ENCODE measurements at regions not wholly inside any gene's neighbourhood (a gene's known extent, or its start where the extent isn't known, plus 50 kb on each side); places are given as distances from the start of the nearest gene placed in this dataset.

GRCh38 chr12:45125997-45126396, 75.1 kb upstream of the DBX2 start:
- ATAC-seq (replicated peaks in 1 of 4) = no peak
- H3K4me1 Mint-ChIP-seq = no peaks in the 10 kb centered on the region
- POLR2A ChIA-PET = no interaction called here
- H3K9me3 Mint-ChIP-seq = no peaks in the 10 kb centered on the region
- H3K36me3 Mint-ChIP-seq = no peaks in the 10 kb centered on the region
- H3K27ac Mint-ChIP-seq = no peak overlapping the region
- WGBS (ENCODE audit: insufficient coverage) = 46% methylated on average over 2 of the region's 2 CpGs
- CTCF ChIA-PET = no interaction called here
- no peaks in the 10 kb centered on the region for H3K27me3 ChIP-seq (replicated peaks in 1 of 2; ENCODE audit: control insufficient read depth in 2 of 2, extremely low read depth in 1 of 2, insufficient read depth in 2 of 2, low read length in 1 of 2)
- no peak overlapping the region for H3K27ac ChIP-seq (ENCODE audit: low read length)
- H3K4me3 ChIP-seq (ENCODE audit: control insufficient read depth in 1 of 2, extremely low read depth in 1 of 2, low read length in 1 of 2) = no peak overlapping the region
- no peaks in the 10 kb centered on the region for H3K4me1 ChIP-seq (ENCODE audit: control insufficient read depth in 1 of 2, extremely low read depth in 1 of 2, insufficient read depth in 2 of 2, low read length in 2 of 2)
- no peak overlapping the region for H3K4me3 Mint-ChIP-seq
- H3K27me3 Mint-ChIP-seq = peaks cover 6 to 15% of the 10 kb centered on the region in 2 donors
- DNase-seq = no peak
- no peaks in the 10 kb centered on the region for H3K9me3 ChIP-seq
- no peaks in the 10 kb centered on the region for H3K36me3 ChIP-seq (ENCODE audit: control insufficient read depth in 2 of 2, extremely low read depth in 1 of 2, insufficient read depth in 1 of 2, low read length in 1 of 2)

GRCh38 chr12:45128637-45129036, 77.7 kb upstream of the DBX2 start:
- H3K27me3 Mint-ChIP-seq = peaks cover 13 to 29% of the 10 kb centered on the region in 2 donors
- POLR2A ChIA-PET = no interaction called here

GRCh38 chr12:45130881-45131281, 80.0 kb upstream of the DBX2 start:
- ChIA-PET POLR2A (no interaction called here), CTCF (no interaction called here)
- Histone ChIP-seq H3K36me3 (ENCODE audit: control insufficient read depth in 2 of 2, extremely low read depth in 1 of 2, insufficient read depth in 1 of 2, low read length in 1 of 2) (no peaks in the 10 kb centered on the region), H3K9me3 (no peaks in the 10 kb centered on the region), H3K27ac (ENCODE audit: low read length) (no peak overlapping the region), H3K4me3 (ENCODE audit: control insufficient read depth in 1 of 2, extremely low read depth in 1 of 2, low read length in 1 of 2) (no peak overlapping the region), H3K27me3 (replicated peaks in 1 of 2; ENCODE audit: control insufficient read depth in 2 of 2, extremely low read depth in 1 of 2, insufficient read depth in 2 of 2, low read length in 1 of 2) (peaks cover 0 to 12% of the 10 kb centered on the region in 2 experiments), H3K4me1 (ENCODE audit: control insufficient read depth in 1 of 2, extremely low read depth in 1 of 2, insufficient read depth in 2 of 2, low read length in 2 of 2) (no peaks in the 10 kb centered on the region)
- Mint-ChIP-seq H3K27me3 (peaks cover 19 to 41% of the 10 kb centered on the region in 2 donors), H3K4me3 (no peak overlapping the region), H3K27ac (no peak overlapping the region), H3K9me3 (no peaks in the 10 kb centered on the region), H3K4me1 (no peaks in the 10 kb centered on the region), H3K36me3 (no peaks in the 10 kb centered on the region)
- ATAC-seq (replicated peaks in 1 of 4) = peak in 2 of 4 experiments; percentile 35 to 50
- DNase-seq = peak in 18 of 35 experiments; percentile 1 to 45 (median 5)
- WGBS (ENCODE audit: insufficient coverage) = 0% methylated on average over 1 of the region's 3 CpGs

More at GRCh38 chr12:45128637-45129036, 77.7 kb upstream of the DBX2 start:
- Histone ChIP-seq H3K4me3 (ENCODE audit: control insufficient read depth in 1 of 2, extremely low read depth in 1 of 2, low read length in 1 of 2) (no peak overlapping the region), H3K4me1 (ENCODE audit: control insufficient read depth in 1 of 2, extremely low read depth in 1 of 2, insufficient read depth in 2 of 2, low read length in 2 of 2) (no peaks in the 10 kb centered on the region), H3K9me3 (no peaks in the 10 kb centered on the region), H3K27me3 (replicated peaks in 1 of 2; ENCODE audit: control insufficient read depth in 2 of 2, extremely low read depth in 1 of 2, insufficient read depth in 2 of 2, low read length in 1 of 2) (peaks cover 0 to 12% of the 10 kb centered on the region in 2 experiments), H3K27ac (ENCODE audit: low read length) (no peak overlapping the region), H3K36me3 (ENCODE audit: control insufficient read depth in 2 of 2, extremely low read depth in 1 of 2, insufficient read depth in 1 of 2, low read length in 1 of 2) (no peaks in the 10 kb centered on the region)
- DNase-seq (no peak), ATAC-seq (replicated peaks in 1 of 4) (no peak)
- Mint-ChIP-seq H3K4me3 (no peak overlapping the region), H3K4me1 (no peaks in the 10 kb centered on the region), H3K9me3 (no peaks in the 10 kb centered on the region), H3K27ac (no peak overlapping the region), H3K36me3 (no peaks in the 10 kb centered on the region)
- no CpG with 5 or more reads among the region's 1 CpG for WGBS (ENCODE audit: insufficient coverage)
- CTCF ChIA-PET = interaction anchor here in 1 of 2 donors (0.6 kb wide), 1 partner anchor 12 kb away, joined by 4 read pairs; no protein-coding TSS in a partner anchor

GRCh38 chr12:45131506-45131905, 80.6 kb upstream of the DBX2 start:
- CTCF ChIA-PET = no interaction called here
- no peaks in the 10 kb centered on the region for H3K36me3 Mint-ChIP-seq
- Histone ChIP-seq H3K9me3 (no peaks in the 10 kb centered on the region), H3K27me3 (replicated peaks in 1 of 2; ENCODE audit: control insufficient read depth in 2 of 2, extremely low read depth in 1 of 2, insufficient read depth in 2 of 2, low read length in 1 of 2) (peaks cover 0 to 12% of the 10 kb centered on the region in 2 experiments), H3K4me1 (ENCODE audit: control insufficient read depth in 1 of 2, extremely low read depth in 1 of 2, insufficient read depth in 2 of 2, low read length in 2 of 2) (no peaks in the 10 kb centered on the region), H3K4me3 (ENCODE audit: control insufficient read depth in 1 of 2, extremely low read depth in 1 of 2, low read length in 1 of 2) (no peak overlapping the region), H3K36me3 (ENCODE audit: control insufficient read depth in 2 of 2, extremely low read depth in 1 of 2, insufficient read depth in 1 of 2, low read length in 1 of 2) (no peaks in the 10 kb centered on the region), H3K27ac (ENCODE audit: low read length) (no peak overlapping the region)
- DNase-seq = no peak
- POLR2A ChIA-PET = no interaction called here
- no peaks in the 10 kb centered on the region for H3K4me1 Mint-ChIP-seq
- no peak overlapping the region for H3K4me3 Mint-ChIP-seq
- no peak for ATAC-seq (replicated peaks in 1 of 4)
- no peak overlapping the region for H3K27ac Mint-ChIP-seq
- no peaks in the 10 kb centered on the region for H3K9me3 Mint-ChIP-seq
- peaks cover 19 to 41% of the 10 kb centered on the region in 2 donors for H3K27me3 Mint-ChIP-seq

GRCh38 chr12:45138609-45139008, 77.3 kb upstream of the ANO6 start:
- no CpG with 5 or more reads among the region's 2 CpGs for WGBS (ENCODE audit: insufficient coverage)
- Histone ChIP-seq H3K4me3 (ENCODE audit: control insufficient read depth in 1 of 2, extremely low read depth in 1 of 2, low read length in 1 of 2) (no peak overlapping the region), H3K27ac (ENCODE audit: low read length) (no peak overlapping the region), H3K27me3 (replicated peaks in 1 of 2; ENCODE audit: control insufficient read depth in 2 of 2, extremely low read depth in 1 of 2, insufficient read depth in 2 of 2, low read length in 1 of 2) (no peaks in the 10 kb centered on the region), H3K9me3 (no peaks in the 10 kb centered on the region), H3K36me3 (ENCODE audit: control insufficient read depth in 2 of 2, extremely low read depth in 1 of 2, insufficient read depth in 1 of 2, low read length in 1 of 2) (no peaks in the 10 kb centered on the region), H3K4me1 (ENCODE audit: control insufficient read depth in 1 of 2, extremely low read depth in 1 of 2, insufficient read depth in 2 of 2, low read length in 2 of 2) (no peaks in the 10 kb centered on the region)
- DNase-seq (no peak), ATAC-seq (replicated peaks in 1 of 4) (no peak)
- Mint-ChIP-seq H3K4me1 (no peaks in the 10 kb centered on the region), H3K27ac (no peak overlapping the region), H3K36me3 (no peaks in the 10 kb centered on the region), H3K9me3 (no peaks in the 10 kb centered on the region), H3K4me3 (no peak overlapping the region), H3K27me3 (peaks cover 7 to 15% of the 10 kb centered on the region in 2 donors)
- ChIA-PET POLR2A (no interaction called here), CTCF (no interaction called here)

- WGBS (ENCODE audit: insufficient coverage) = no CpG with 5 or more reads among the region's 1 CpG
- CTCF ChIA-PET = no interaction called here
- H3K4me1 Mint-ChIP-seq = no peaks in the 10 kb centered on the region
- peaks cover 3 to 11% of the 10 kb centered on the region in 2 donors for H3K27me3 Mint-ChIP-seq
- ATAC-seq (replicated peaks in 1 of 4) (no peak), DNase-seq (no peak)
- no peaks in the 10 kb centered on the region for H3K27me3 ChIP-seq (replicated peaks in 1 of 2; ENCODE audit: control insufficient read depth in 2 of 2, extremely low read depth in 1 of 2, insufficient read depth in 2 of 2, low read length in 1 of 2)
- no peaks in the 10 kb centered on the region for H3K36me3 ChIP-seq (ENCODE audit: control insufficient read depth in 2 of 2, extremely low read depth in 1 of 2, insufficient read depth in 1 of 2, low read length in 1 of 2)
- H3K27ac Mint-ChIP-seq = no peak overlapping the region
- H3K4me1 ChIP-seq (ENCODE audit: control insufficient read depth in 1 of 2, extremely low read depth in 1 of 2, insufficient read depth in 2 of 2, low read length in 2 of 2) = no peaks in the 10 kb centered on the region
- no peaks in the 10 kb centered on the region for H3K36me3 Mint-ChIP-seq
- H3K9me3 ChIP-seq = peaks cover 5% of the 10 kb centered on the region
- POLR2A ChIA-PET = no interaction called here
- H3K27ac ChIP-seq (ENCODE audit: low read length) = no peak overlapping the region
- no peak overlapping the region for H3K4me3 Mint-ChIP-seq
- no peak overlapping the region for H3K4me3 ChIP-seq (ENCODE audit: control insufficient read depth in 1 of 2, extremely low read depth in 1 of 2, low read length in 1 of 2)
- peaks cover 4 to 31% (median 13%) of the 10 kb centered on the region in 3 donors for H3K9me3 Mint-ChIP-seq
Measured at GRCh38 chr12:45148006-45148405, 67.9 kb upstream of the ANO6 start.

GRCh38 chr12:45148619-45149018, 67.3 kb upstream of the ANO6 start:
- ATAC-seq (replicated peaks in 1 of 4) = no peak
- Mint-ChIP-seq H3K4me1 (no peaks in the 10 kb centered on the region), H3K36me3 (no peaks in the 10 kb centered on the region), H3K4me3 (no peak overlapping the region), H3K27ac (no peak overlapping the region), H3K27me3 (peaks cover 3 to 12% of the 10 kb centered on the region in 2 donors), H3K9me3 (peaks cover 4 to 31% (median 13%) of the 10 kb centered on the region in 3 donors)
- Histone ChIP-seq H3K4me3 (ENCODE audit: control insufficient read depth in 1 of 2, extremely low read depth in 1 of 2, low read length in 1 of 2) (no peak overlapping the region), H3K27me3 (replicated peaks in 1 of 2; ENCODE audit: control insufficient read depth in 2 of 2, extremely low read depth in 1 of 2, insufficient read depth in 2 of 2, low read length in 1 of 2) (no peaks in the 10 kb centered on the region), H3K4me1 (ENCODE audit: control insufficient read depth in 1 of 2, extremely low read depth in 1 of 2, insufficient read depth in 2 of 2, low read length in 2 of 2) (no peaks in the 10 kb centered on the region), H3K9me3 (peaks cover 5% of the 10 kb centered on the region), H3K36me3 (ENCODE audit: control insufficient read depth in 2 of 2, extremely low read depth in 1 of 2, insufficient read depth in 1 of 2, low read length in 1 of 2) (no peaks in the 10 kb centered on the region), H3K27ac (ENCODE audit: low read length) (no peak overlapping the region)
- DNase-seq = no peak
- ChIA-PET CTCF (no interaction called here), POLR2A (no interaction called here)
- WGBS (ENCODE audit: insufficient coverage) = no CpG with 5 or more reads among the region's 3 CpGs

Data from T-cell (primary cell).